GM13977 (cell line): ENCODE measurements at regions not wholly inside any gene's neighbourhood (a gene's known extent, or its start where the extent isn't known, plus 50 kb on each side); places are given as distances from the start of the nearest gene placed in this dataset.

Experiments
- DNase-seq: peaks from one replicate; pipeline ENCODE4 v3.0.0; 2012; ENCODE audit warnings: low spot score
- CTCF ChIP-seq: IDR thresholded peaks from 2 replicates; pipeline ENCODE4 v1.5.1; 2012; ENCODE audit warnings: mild to moderate bottlenecking, control low read depth; ENCODE audit not compliant: insufficient read depth; ENCODE audit errors: extremely low read depth, missing control alignments
- in situ Hi-C: fragments of 300-500 bp; cut with MboI; formaldehyde crosslinking; loops from one replicate; pipeline ENCODE4 v1.12.0; 2022; ENCODE audit warnings: low sequenced_read_pairs, low pct_unique_long_range_greater_than_20kb, mixed read lengths, inconsistent platforms; ENCODE audit not compliant: unreplicated experiment

GRCh38 chr1:87572891-87573290 lies 244.2 kb downstream of the LMO4 start:
- no peak for TF ChIP-seq CTCF
- no peak for DNase-seq
- in situ Hi-C loops, result no loop called here

- no peak for TF ChIP-seq CTCF
- in situ Hi-C loops, result no loop called here
- DNase-seq, result no peak
Observed at GRCh38 chr1:87575528-87575927, 246.8 kb downstream of the LMO4 start.

GRCh38 chr1:87578464-87578863 lies 249.8 kb downstream of the LMO4 start:
- DNase-seq, result no peak
- in situ Hi-C loops, result no loop called here
- no peak for TF ChIP-seq CTCF

GRCh38 chr1:87583459-87583858 lies 254.8 kb downstream of the LMO4 start:
- in situ Hi-C loops, result no loop called here
- DNase-seq, result no peak
- TF ChIP-seq CTCF, result no peak

- no peak for TF ChIP-seq CTCF
- DNase-seq, result no peak
- in situ Hi-C loops, result no loop called here
Observed at GRCh38 chr1:87584586-87584985, 255.9 kb downstream of the LMO4 start.

- in situ Hi-C loops, result no loop called here
- DNase-seq, result no peak
- no peak for TF ChIP-seq CTCF
Observed at GRCh38 chr1:87586501-87586900, 257.8 kb downstream of the LMO4 start.

GRCh38 chr1:87588495-87588894 lies 259.8 kb downstream of the LMO4 start:
- in situ Hi-C loops, result no loop called here
- no peak for TF ChIP-seq CTCF
- peak; percentile 18 for DNase-seq
